Amniotic epithelial cell (primary cell): ENCODE measurements at regions not wholly inside any gene's neighbourhood (a gene's known extent, or its start where the extent isn't known, plus 50 kb on each side); places are given as distances from the start of the nearest gene placed in this dataset.
A peak's percentile ranks its signal among the peaks of the same experiment; 100 is the strongest.

Experiments
- DNase-seq: peaks from one replicate; pipeline ENCODE4 v3.0.0-alpha.2; 2010; ENCODE audit warnings: low read depth

- no peak for DNase-seq
Measured at GRCh38 chr7:109939207-109939606, 1151.7 kb upstream of the LRRN3 start.

GRCh38 chr7:109945820-109946518, 1145.0 kb upstream of the LRRN3 start:
- DNase-seq = no peak

- DNase-seq = no peak
Measured at GRCh38 chr7:109950256-109950655, 1140.7 kb upstream of the LRRN3 start.

GRCh38 chr7:109950821-109951564, 1139.9 kb upstream of the LRRN3 start:
- no peak for DNase-seq

- no peak for DNase-seq
Measured at GRCh38 chr7:109951565-109951928, 1139.4 kb upstream of the LRRN3 start.

- DNase-seq = no peak
Measured at GRCh38 chr7:109955986-109956385, 1134.9 kb upstream of the LRRN3 start.

- no peak for DNase-seq
Measured at GRCh38 chr7:109956916-109957315, 1134.0 kb upstream of the LRRN3 start.

GRCh38 chr7:109963741-109964140, 1127.2 kb upstream of the LRRN3 start:
- no peak for DNase-seq

GRCh38 chr7:109964780-109965179, 1126.1 kb upstream of the LRRN3 start:
- DNase-seq = no peak

- no peak for DNase-seq
Measured at GRCh38 chr7:109967406-109967805, 1123.5 kb upstream of the LRRN3 start.

GRCh38 chr7:109983618-109984017, 1107.3 kb upstream of the LRRN3 start:
- DNase-seq = no peak

GRCh38 chr7:109984729-109985128, 1106.2 kb upstream of the LRRN3 start:
- DNase-seq = no peak

GRCh38 chr7:109986701-109987100, 1104.2 kb upstream of the LRRN3 start:
- DNase-seq = no peak

- no peak for DNase-seq
Measured at GRCh38 chr7:109996411-109996810, 1094.5 kb upstream of the LRRN3 start.

GRCh38 chr7:109996927-109997326, 1094.0 kb upstream of the LRRN3 start:
- DNase-seq = no peak

- no peak for DNase-seq
Measured at GRCh38 chr7:109997837-109998236, 1093.1 kb upstream of the LRRN3 start.

GRCh38 chr7:110001254-110001938, 1089.5 kb upstream of the LRRN3 start:
- no peak for DNase-seq

GRCh38 chr7:110003827-110004226, 1087.1 kb upstream of the LRRN3 start:
- no peak for DNase-seq

- DNase-seq = no peak
Measured at GRCh38 chr7:110007320-110008063, 1083.4 kb upstream of the LRRN3 start.

- DNase-seq = no peak
Measured at GRCh38 chr7:110010359-110010758, 1080.6 kb upstream of the LRRN3 start.

GRCh38 chr7:110017405-110017804, 1073.5 kb upstream of the LRRN3 start:
- peak; percentile 5 for DNase-seq

GRCh38 chr7:110027385-110027784, 1063.5 kb upstream of the LRRN3 start:
- peak; percentile 9 for DNase-seq
